ENCODE measurements at regions not wholly inside any gene's neighbourhood (a gene's known extent, or its start where the extent isn't known, plus 50 kb on each side); places are given as distances from the start of the nearest gene placed in this dataset.

- H3K36me3 Mint-ChIP-seq = no peaks in the 10 kb centered on the region
- DNase-seq = no peak
- H3K4me3 Mint-ChIP-seq = no peak overlapping the region
- peaks cover 2% of the 10 kb centered on the region for H3K9me3 Mint-ChIP-seq
- H3K27me3 Mint-ChIP-seq = no peaks in the 10 kb centered on the region
- H3K27ac Mint-ChIP-seq = no peak overlapping the region
- CTCF ChIA-PET = interaction anchor here (1.3 kb wide), 1 partner anchor 10 kb away, joined by 3 read pairs; no protein-coding TSS in a partner anchor
- no peaks in the 10 kb centered on the region for H3K4me1 Mint-ChIP-seq
Measured at GRCh38 chr1:56220021-56220420, 359.3 kb downstream of the PLPP3 start.

GRCh38 chr1:56218023-56218422 lies 361.3 kb downstream of the PLPP3 start:
- CTCF ChIA-PET = no interaction called here
- Mint-ChIP-seq H3K9me3 (peaks cover 2% of the 10 kb centered on the region), H3K27me3 (no peaks in the 10 kb centered on the region), H3K4me3 (no peak overlapping the region), H3K36me3 (no peaks in the 10 kb centered on the region), H3K27ac (no peak overlapping the region), H3K4me1 (no peaks in the 10 kb centered on the region)
- no peak for DNase-seq

GRCh38 chr1:56216218-56216617 lies 363.1 kb downstream of the PLPP3 start:
- no peak overlapping the region for H3K27ac Mint-ChIP-seq
- no peaks in the 10 kb centered on the region for H3K9me3 Mint-ChIP-seq
- no peaks in the 10 kb centered on the region for H3K27me3 Mint-ChIP-seq
- DNase-seq = no peak
- no peak overlapping the region for H3K4me3 Mint-ChIP-seq
- CTCF ChIA-PET = no interaction called here
- H3K4me1 Mint-ChIP-seq = no peaks in the 10 kb centered on the region
- no peaks in the 10 kb centered on the region for H3K36me3 Mint-ChIP-seq

- DNase-seq = no peak
- no peak overlapping the region for H3K27ac Mint-ChIP-seq
- no peaks in the 10 kb centered on the region for H3K4me1 Mint-ChIP-seq
- CTCF ChIA-PET = no interaction called here
- H3K27me3 Mint-ChIP-seq = no peaks in the 10 kb centered on the region
- no peak overlapping the region for H3K4me3 Mint-ChIP-seq
- no peaks in the 10 kb centered on the region for H3K9me3 Mint-ChIP-seq
- H3K36me3 Mint-ChIP-seq = no peaks in the 10 kb centered on the region
Measured at GRCh38 chr1:56215771-56216170, 363.6 kb downstream of the PLPP3 start.

GRCh38 chr1:56215086-56215485 lies 364.3 kb downstream of the PLPP3 start:
- Mint-ChIP-seq H3K4me1 (no peaks in the 10 kb centered on the region), H3K27me3 (no peaks in the 10 kb centered on the region), H3K27ac (no peak overlapping the region), H3K36me3 (no peaks in the 10 kb centered on the region), H3K9me3 (no peaks in the 10 kb centered on the region), H3K4me3 (no peak overlapping the region)
- CTCF ChIA-PET = no interaction called here
- no peak for DNase-seq

GRCh38 chr1:56213068-56213467 lies 366.3 kb downstream of the PLPP3 start:
- Mint-ChIP-seq H3K27ac (no peak overlapping the region), H3K36me3 (no peaks in the 10 kb centered on the region), H3K4me3 (no peak overlapping the region), H3K4me1 (no peaks in the 10 kb centered on the region), H3K9me3 (no peaks in the 10 kb centered on the region), H3K27me3 (no peaks in the 10 kb centered on the region)
- CTCF ChIA-PET = no interaction called here
- DNase-seq = no peak

GRCh38 chr1:56212143-56212542 lies 367.2 kb downstream of the PLPP3 start:
- CTCF ChIA-PET = no interaction called here
- Mint-ChIP-seq H3K27ac (no peak overlapping the region), H3K36me3 (no peaks in the 10 kb centered on the region), H3K4me1 (no peaks in the 10 kb centered on the region), H3K27me3 (no peaks in the 10 kb centered on the region), H3K9me3 (no peaks in the 10 kb centered on the region), H3K4me3 (no peak overlapping the region)
- no peak for DNase-seq

GRCh38 chr1:56206391-56206790 lies 373.0 kb downstream of the PLPP3 start:
- CTCF ChIA-PET = no interaction called here
- Mint-ChIP-seq H3K27ac (no peak overlapping the region), H3K4me1 (no peaks in the 10 kb centered on the region), H3K9me3 (no peaks in the 10 kb centered on the region), H3K4me3 (no peak overlapping the region), H3K27me3 (no peaks in the 10 kb centered on the region), H3K36me3 (no peaks in the 10 kb centered on the region)
- no peak for DNase-seq

GRCh38 chr1:56204206-56204605 lies 375.2 kb downstream of the PLPP3 start:
- no peaks in the 10 kb centered on the region for H3K27me3 Mint-ChIP-seq
- H3K4me3 Mint-ChIP-seq = no peak overlapping the region
- no peaks in the 10 kb centered on the region for H3K9me3 Mint-ChIP-seq
- no peaks in the 10 kb centered on the region for H3K36me3 Mint-ChIP-seq
- H3K27ac Mint-ChIP-seq = no peak overlapping the region
- H3K4me1 Mint-ChIP-seq = no peaks in the 10 kb centered on the region
- no peak for DNase-seq
- CTCF ChIA-PET = no interaction called here

GRCh38 chr1:56202796-56203492 lies 376.4 kb downstream of the PLPP3 start:
- H3K9me3 Mint-ChIP-seq = no peaks in the 10 kb centered on the region
- no peak for DNase-seq
- no peaks in the 10 kb centered on the region for H3K36me3 Mint-ChIP-seq
- no peaks in the 10 kb centered on the region for H3K27me3 Mint-ChIP-seq
- no peak overlapping the region for H3K4me3 Mint-ChIP-seq
- no peaks in the 10 kb centered on the region for H3K4me1 Mint-ChIP-seq
- no peak overlapping the region for H3K27ac Mint-ChIP-seq
- CTCF ChIA-PET = no interaction called here

GRCh38 chr1:56202186-56202585 lies 377.2 kb downstream of the PLPP3 start:
- Mint-ChIP-seq H3K27ac (no peak overlapping the region), H3K27me3 (no peaks in the 10 kb centered on the region), H3K36me3 (no peaks in the 10 kb centered on the region), H3K4me3 (no peak overlapping the region), H3K4me1 (no peaks in the 10 kb centered on the region), H3K9me3 (no peaks in the 10 kb centered on the region)
- CTCF ChIA-PET = no interaction called here
- DNase-seq = no peak

GRCh38 chr1:56200896-56201295 lies 378.5 kb downstream of the PLPP3 start:
- H3K36me3 Mint-ChIP-seq = no peaks in the 10 kb centered on the region
- DNase-seq = no peak
- H3K4me3 Mint-ChIP-seq = no peak overlapping the region
- H3K27ac Mint-ChIP-seq = no peak overlapping the region
- H3K27me3 Mint-ChIP-seq = no peaks in the 10 kb centered on the region
- no peaks in the 10 kb centered on the region for H3K4me1 Mint-ChIP-seq
- H3K9me3 Mint-ChIP-seq = no peaks in the 10 kb centered on the region
- CTCF ChIA-PET = no interaction called here

- H3K27me3 Mint-ChIP-seq = no peaks in the 10 kb centered on the region
- no peak overlapping the region for H3K4me3 Mint-ChIP-seq
- H3K27ac Mint-ChIP-seq = no peak overlapping the region
- no peaks in the 10 kb centered on the region for H3K36me3 Mint-ChIP-seq
- DNase-seq = no peak
- CTCF ChIA-PET = no interaction called here
- no peaks in the 10 kb centered on the region for H3K4me1 Mint-ChIP-seq
- no peaks in the 10 kb centered on the region for H3K9me3 Mint-ChIP-seq
Measured at GRCh38 chr1:56200442-56200841, 378.9 kb downstream of the PLPP3 start.

- DNase-seq = no peak
- Mint-ChIP-seq H3K36me3 (no peaks in the 10 kb centered on the region), H3K9me3 (no peaks in the 10 kb centered on the region), H3K27ac (no peak overlapping the region), H3K4me1 (no peaks in the 10 kb centered on the region), H3K4me3 (no peak overlapping the region), H3K27me3 (no peaks in the 10 kb centered on the region)
- CTCF ChIA-PET = no interaction called here
Measured at GRCh38 chr1:56199956-56200355, 379.4 kb downstream of the PLPP3 start.

GRCh38 chr1:56199061-56199460 lies 380.3 kb downstream of the PLPP3 start:
- Mint-ChIP-seq H3K36me3 (no peaks in the 10 kb centered on the region), H3K27ac (no peak overlapping the region), H3K9me3 (no peaks in the 10 kb centered on the region), H3K27me3 (no peaks in the 10 kb centered on the region), H3K4me3 (no peak overlapping the region), H3K4me1 (no peaks in the 10 kb centered on the region)
- CTCF ChIA-PET = no interaction called here
- no peak for DNase-seq

GRCh38 chr1:56197946-56198345 lies 381.4 kb downstream of the PLPP3 start:
- H3K9me3 Mint-ChIP-seq = no peaks in the 10 kb centered on the region
- H3K27ac Mint-ChIP-seq = no peak overlapping the region
- CTCF ChIA-PET = no interaction called here
- no peak overlapping the region for H3K4me3 Mint-ChIP-seq
- no peaks in the 10 kb centered on the region for H3K27me3 Mint-ChIP-seq
- no peaks in the 10 kb centered on the region for H3K36me3 Mint-ChIP-seq
- no peak for DNase-seq
- no peaks in the 10 kb centered on the region for H3K4me1 Mint-ChIP-seq
